ENCODE measurements at regions not wholly inside any gene's neighbourhood (a gene's known extent, or its start where the extent isn't known, plus 50 kb on each side); places are given as distances from the start of the nearest gene placed in this dataset.

GRCh38 chr3:83740504-83740903 is 1218.3 kb upstream of the CADM2 start:
- BruUV-seq (replicated peaks): no TSS peak
- DNase-seq (ENCODE audit: low spot score): no peak
- no peaks in the 10 kb centered on the region for H3K4me1 ChIP-seq (ENCODE audit: insufficient read depth, low read length, poor library complexity, severe bottlenecking)
- H3K9me3 ChIP-seq (ENCODE audit: low read length): no peaks in the 10 kb centered on the region
- H3K4me2 ChIP-seq (ENCODE audit: low read length): no peak overlapping the region
- no peaks in the 10 kb centered on the region for H3K79me2 ChIP-seq (ENCODE audit: insufficient read depth, low read depth, low read length)
- no peak overlapping the region for H3K4me3 ChIP-seq (ENCODE audit: low read depth, low read length, poor library complexity, severe bottlenecking)
- CTCF ChIA-PET (ENCODE audit: unreplicated experiment): no interaction called here
- intact Hi-C loops (cut with micrococcal nuclease; ENCODE audit: unreplicated experiment): no loop called here
- POLR2A ChIA-PET: no interaction called here
- no peaks in the 10 kb centered on the region for H3K36me3 ChIP-seq (ENCODE audit: insufficient read depth, low read length)
- no peak overlapping the region for H3K27ac ChIP-seq (ENCODE audit: low read depth, low read length, poor library complexity, severe bottlenecking)
- H3K9me2 ChIP-seq (ENCODE audit: insufficient read depth, low read length): no peaks in the 10 kb centered on the region
- no peak overlapping the region for H2AFZ ChIP-seq (ENCODE audit: low read length)
- no peaks in the 10 kb centered on the region for H4K20me1 ChIP-seq (ENCODE audit: insufficient read depth, low read length)
- no peak for TF ChIP-seq CTCF (conservative IDR thresholded peaks at IDR 0.05; ENCODE audit: low read length)
- TF ChIP-seq EZH2phosphoT487 (IDR thresholded peaks at IDR 0.05; ENCODE audit: borderline replicate concordance, low read depth, low read length): no peak

GRCh38 chr3:83765956-83766355 is 1192.8 kb upstream of the CADM2 start:
- TF ChIP-seq CTCF (conservative IDR thresholded peaks at IDR 0.05; ENCODE audit: low read length) (no peak), EZH2phosphoT487 (IDR thresholded peaks at IDR 0.05; ENCODE audit: borderline replicate concordance, low read depth, low read length) (no peak)
- no peaks in the 10 kb centered on the region for H3K9me3 ChIP-seq (ENCODE audit: low read length)
- H3K9me2 ChIP-seq (ENCODE audit: insufficient read depth, low read length): no peaks in the 10 kb centered on the region
- intact Hi-C loops (cut with micrococcal nuclease; ENCODE audit: unreplicated experiment): no loop called here
- no peaks in the 10 kb centered on the region for H4K20me1 ChIP-seq (ENCODE audit: insufficient read depth, low read length)
- DNase-seq (ENCODE audit: low spot score): no peak
- H3K4me3 ChIP-seq (ENCODE audit: low read depth, low read length, poor library complexity, severe bottlenecking): no peak overlapping the region
- BruUV-seq (replicated peaks): no TSS peak
- no peak overlapping the region for H3K27ac ChIP-seq (ENCODE audit: low read depth, low read length, poor library complexity, severe bottlenecking)
- H2AFZ ChIP-seq (ENCODE audit: low read length): no peak overlapping the region
- no peaks in the 10 kb centered on the region for H3K79me2 ChIP-seq (ENCODE audit: insufficient read depth, low read depth, low read length)
- POLR2A ChIA-PET: interaction anchor here (0.9 kb wide), 1 partner anchor 14 kb away, joined by 3 read pairs; no protein-coding TSS in a partner anchor
- no peaks in the 10 kb centered on the region for H3K36me3 ChIP-seq (ENCODE audit: insufficient read depth, low read length)
- H3K4me2 ChIP-seq (ENCODE audit: low read length): no peak overlapping the region
- no peaks in the 10 kb centered on the region for H3K4me1 ChIP-seq (ENCODE audit: insufficient read depth, low read length, poor library complexity, severe bottlenecking)
- CTCF ChIA-PET (ENCODE audit: unreplicated experiment): no interaction called here

GRCh38 chr3:83769791-83770663 is 1188.8 kb upstream of the CADM2 start:
- BruUV-seq (replicated peaks): no TSS peak
- no peak overlapping the region for H2AFZ ChIP-seq (ENCODE audit: low read length)
- no peak overlapping the region for H3K27ac ChIP-seq (ENCODE audit: low read depth, low read length, poor library complexity, severe bottlenecking)
- no peak overlapping the region for H3K4me3 ChIP-seq (ENCODE audit: low read depth, low read length, poor library complexity, severe bottlenecking)
- no peak overlapping the region for H3K4me2 ChIP-seq (ENCODE audit: low read length)
- no peaks in the 10 kb centered on the region for H3K79me2 ChIP-seq (ENCODE audit: insufficient read depth, low read depth, low read length)
- H4K20me1 ChIP-seq (ENCODE audit: insufficient read depth, low read length): no peaks in the 10 kb centered on the region
- TF ChIP-seq CTCF (conservative IDR thresholded peaks at IDR 0.05; ENCODE audit: low read length) (no peak), EZH2phosphoT487 (IDR thresholded peaks at IDR 0.05; ENCODE audit: borderline replicate concordance, low read depth, low read length) (no peak)
- intact Hi-C loops (cut with micrococcal nuclease; ENCODE audit: unreplicated experiment): no loop called here
- H3K9me2 ChIP-seq (ENCODE audit: insufficient read depth, low read length): no peaks in the 10 kb centered on the region
- DNase-seq (ENCODE audit: low spot score): no peak
- ChIA-PET POLR2A (no interaction called here), CTCF (ENCODE audit: unreplicated experiment) (no interaction called here)
- H3K9me3 ChIP-seq (ENCODE audit: low read length): 0 out of 2 replicates have a peak, but pooled peaks cover 3% of the 10 kb centered on the region
- no peaks in the 10 kb centered on the region for H3K4me1 ChIP-seq (ENCODE audit: insufficient read depth, low read length, poor library complexity, severe bottlenecking)
- H3K36me3 ChIP-seq (ENCODE audit: insufficient read depth, low read length): no peaks in the 10 kb centered on the region

Data from OCI-LY7 (cell line).